ENCODE measurements at regions not wholly inside any gene's neighbourhood (a gene's known extent, or its start where the extent isn't known, plus 50 kb on each side); places are given as distances from the start of the nearest gene placed in this dataset.
A peak's percentile ranks its signal among the peaks of the same experiment; 100 is the strongest.

DNA sequence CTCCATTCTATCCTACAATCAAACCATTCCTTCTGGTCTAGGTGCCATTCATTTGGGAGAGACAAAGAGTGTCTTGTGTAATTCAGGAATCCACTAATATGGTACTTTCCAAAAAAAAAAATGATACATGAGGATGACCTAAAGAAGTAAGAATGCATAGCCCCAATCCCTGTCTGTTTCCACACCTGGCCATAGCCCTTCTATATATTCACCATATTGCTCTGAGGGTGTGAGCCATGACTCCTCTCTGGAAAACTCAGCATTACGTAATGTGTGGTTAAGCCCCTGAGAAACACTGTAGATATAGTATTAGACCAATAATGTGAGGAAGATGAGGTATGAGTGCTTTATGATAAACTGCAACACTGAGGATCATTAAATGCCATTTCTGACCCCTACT is 592.7 kb downstream of the INHBA start:
- TF ChIP-seq, protein P1, sequence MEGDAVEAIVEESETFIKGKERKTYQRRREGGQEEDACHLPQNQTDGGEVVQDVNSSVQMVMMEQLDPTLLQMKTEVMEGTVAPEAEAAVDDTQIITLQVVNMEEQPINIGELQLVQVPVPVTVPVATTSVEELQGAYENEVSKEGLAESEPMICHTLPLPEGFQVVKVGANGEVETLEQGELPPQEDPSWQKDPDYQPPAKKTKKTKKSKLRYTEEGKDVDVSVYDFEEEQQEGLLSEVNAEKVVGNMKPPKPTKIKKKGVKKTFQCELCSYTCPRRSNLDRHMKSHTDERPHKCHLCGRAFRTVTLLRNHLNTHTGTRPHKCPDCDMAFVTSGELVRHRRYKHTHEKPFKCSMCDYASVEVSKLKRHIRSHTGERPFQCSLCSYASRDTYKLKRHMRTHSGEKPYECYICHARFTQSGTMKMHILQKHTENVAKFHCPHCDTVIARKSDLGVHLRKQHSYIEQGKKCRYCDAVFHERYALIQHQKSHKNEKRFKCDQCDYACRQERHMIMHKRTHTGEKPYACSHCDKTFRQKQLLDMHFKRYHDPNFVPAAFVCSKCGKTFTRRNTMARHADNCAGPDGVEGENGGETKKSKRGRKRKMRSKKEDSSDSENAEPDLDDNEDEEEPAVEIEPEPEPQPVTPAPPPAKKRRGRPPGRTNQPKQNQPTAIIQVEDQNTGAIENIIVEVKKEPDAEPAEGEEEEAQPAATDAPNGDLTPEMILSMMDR (IDR thresholded peaks at IDR 0.05; ENCODE audit: extremely low read depth, low read depth, low read length), result no peak
- Histone ChIP-seq H3K79me2 (ENCODE audit: insufficient read depth, low read length) (no peaks in the 10 kb centered on the region), H3K4me1 (ENCODE audit: insufficient read depth, low read length) (peaks cover 14% of the 10 kb centered on the region), H4K20me1 (ENCODE audit: insufficient read depth, low read length) (no peaks in the 10 kb centered on the region), H3K9me3 (ENCODE audit: low read depth, low read length) (no peaks in the 10 kb centered on the region), H3K36me3 (ENCODE audit: insufficient read depth, low read length) (no peaks in the 10 kb centered on the region), H2AFZ (ENCODE audit: low read length) (no peak overlapping the region), H3K27ac (ENCODE audit: low read depth, low read length) (no peak overlapping the region), H3K27me3 (ENCODE audit: insufficient read depth, low read length) (no peaks in the 10 kb centered on the region), H3K4me2 (ENCODE audit: insufficient read depth, low read length) (no peak overlapping the region), H3K4me3 (ENCODE audit: insufficient read depth, low read length) (no peak overlapping the region)
- no peak for DNase-seq (ENCODE audit: insufficient read length, low spot score, missing footprints)

DNA sequence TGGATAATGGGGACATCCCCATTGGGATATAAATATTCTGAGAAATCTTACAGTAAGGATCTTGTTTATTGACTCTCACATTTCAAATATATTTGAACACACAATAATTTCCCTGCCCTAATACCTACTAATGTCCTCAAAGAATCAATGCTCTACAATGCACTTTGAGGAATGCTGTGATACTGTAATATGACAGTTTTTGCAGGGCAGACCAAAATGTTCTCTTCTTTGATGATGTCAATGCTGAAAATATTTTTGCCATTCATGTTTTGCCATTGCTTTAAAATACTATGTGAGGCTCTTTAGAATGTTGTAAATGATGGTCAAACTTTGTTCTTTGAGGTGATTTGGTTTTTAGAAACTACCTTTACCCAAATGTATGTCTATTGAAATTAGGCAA is 594.1 kb downstream of the INHBA start:
- H2AFZ ChIP-seq (ENCODE audit: low read length), result no peak overlapping the region
- TF ChIP-seq, protein P1 (IDR thresholded peaks at IDR 0.05; ENCODE audit: extremely low read depth, low read depth, low read length), result no peak
- no peaks in the 10 kb centered on the region for H3K9me3 ChIP-seq (ENCODE audit: low read depth, low read length)
- H3K79me2 ChIP-seq (ENCODE audit: insufficient read depth, low read length), result no peaks in the 10 kb centered on the region
- no peaks in the 10 kb centered on the region for H3K27me3 ChIP-seq (ENCODE audit: insufficient read depth, low read length)
- no peak for DNase-seq (ENCODE audit: insufficient read length, low spot score, missing footprints)
- H4K20me1 ChIP-seq (ENCODE audit: insufficient read depth, low read length), result no peaks in the 10 kb centered on the region
- no peak overlapping the region for H3K4me3 ChIP-seq (ENCODE audit: insufficient read depth, low read length)
- H3K4me1 ChIP-seq (ENCODE audit: insufficient read depth, low read length), result peaks cover 19% of the 10 kb centered on the region
- H3K36me3 ChIP-seq (ENCODE audit: insufficient read depth, low read length), result no peaks in the 10 kb centered on the region
- no peak overlapping the region for H3K27ac ChIP-seq (ENCODE audit: low read depth, low read length)
- no peak overlapping the region for H3K4me2 ChIP-seq (ENCODE audit: insufficient read depth, low read length)

DNA sequence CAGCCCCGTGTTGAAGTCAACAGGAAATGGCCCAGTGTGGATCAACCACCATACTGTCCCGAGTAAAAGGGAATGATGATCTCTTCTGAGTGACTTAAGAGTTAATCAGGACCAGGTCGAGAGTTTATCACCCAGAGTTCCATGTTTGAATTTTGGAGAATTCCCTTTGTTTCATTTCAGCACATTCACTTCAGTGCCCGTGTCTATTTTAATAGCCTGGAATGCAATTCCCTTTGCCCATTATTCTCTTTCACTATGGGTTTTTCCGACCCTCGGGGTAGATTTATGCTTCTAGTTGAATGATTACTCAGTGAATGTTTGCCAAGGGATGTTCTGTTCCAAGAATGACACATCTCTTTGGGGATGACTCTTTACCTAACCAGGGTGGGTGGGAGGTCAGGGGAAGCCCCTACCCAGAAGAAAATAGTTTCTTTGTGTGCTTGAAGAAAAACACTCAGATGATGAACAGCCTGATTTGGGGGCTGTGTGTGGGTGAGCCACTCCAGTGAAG is 594.9 kb downstream of the INHBA start:
- TF ChIP-seq, protein P1 (IDR thresholded peaks at IDR 0.05; ENCODE audit: extremely low read depth, low read depth, low read length), result no peak
- no peaks in the 10 kb centered on the region for H3K79me2 ChIP-seq (ENCODE audit: insufficient read depth, low read length)
- H2AFZ ChIP-seq (ENCODE audit: low read length), result peak overlapping the region; percentile 36
- no peak for DNase-seq (ENCODE audit: insufficient read length, low spot score, missing footprints)
- H3K4me2 ChIP-seq (ENCODE audit: insufficient read depth, low read length), result peak overlapping the region; percentile 53
- H3K4me3 ChIP-seq (ENCODE audit: insufficient read depth, low read length), result peak overlapping the region; percentile 30
- H3K27me3 ChIP-seq (ENCODE audit: insufficient read depth, low read length), result no peaks in the 10 kb centered on the region
- H4K20me1 ChIP-seq (ENCODE audit: insufficient read depth, low read length), result no peaks in the 10 kb centered on the region
- H3K4me1 ChIP-seq (ENCODE audit: insufficient read depth, low read length), result peaks cover 25% of the 10 kb centered on the region
- no peaks in the 10 kb centered on the region for H3K9me3 ChIP-seq (ENCODE audit: low read depth, low read length)
- no peaks in the 10 kb centered on the region for H3K36me3 ChIP-seq (ENCODE audit: insufficient read depth, low read length)
- peak overlapping the region; percentile 23 for H3K27ac ChIP-seq (ENCODE audit: low read depth, low read length)

DNA sequence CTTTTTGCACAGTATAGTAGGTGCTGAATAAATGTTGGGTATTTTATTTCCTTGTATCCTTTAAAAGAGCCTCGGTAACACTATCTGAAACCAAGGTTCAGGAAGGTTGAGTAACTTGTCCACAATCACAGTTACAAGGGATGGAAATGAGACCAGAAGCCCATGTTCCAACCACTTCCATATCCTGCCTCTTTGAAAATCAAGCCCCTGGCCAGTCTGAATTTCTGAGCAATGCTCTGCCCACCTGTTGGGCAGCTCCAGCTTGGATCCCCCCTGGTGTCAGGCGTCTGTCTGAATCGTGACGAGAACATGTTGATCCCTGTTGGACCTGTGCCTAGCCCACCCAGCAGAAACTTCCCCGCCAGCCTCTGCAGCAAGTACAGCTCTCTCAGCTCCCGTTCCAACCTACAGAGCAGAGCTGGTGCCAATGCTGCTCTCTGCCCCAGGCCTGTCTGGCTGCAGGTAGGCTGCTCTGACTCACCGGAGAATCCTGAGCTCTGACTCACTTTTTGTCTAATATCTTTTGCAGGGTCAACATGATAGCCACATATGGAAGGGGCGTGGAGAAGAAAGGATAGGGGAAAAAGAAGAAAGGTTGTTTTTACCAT is 595.5 kb downstream of the INHBA start:
- H3K4me3 ChIP-seq (ENCODE audit: insufficient read depth, low read length), result peak overlapping the region; percentile 30

More for the DNA sequence above, 595.5 kb downstream of the INHBA start:
- peak overlapping the region; percentile 23 for H3K27ac ChIP-seq (ENCODE audit: low read depth, low read length)
- H4K20me1 ChIP-seq (ENCODE audit: insufficient read depth, low read length), result no peaks in the 10 kb centered on the region
- no peak for DNase-seq (ENCODE audit: insufficient read length, low spot score, missing footprints)
- H3K27me3 ChIP-seq (ENCODE audit: insufficient read depth, low read length), result no peaks in the 10 kb centered on the region
- peak overlapping the region; percentile 36 for H2AFZ ChIP-seq (ENCODE audit: low read length)
- H3K36me3 ChIP-seq (ENCODE audit: insufficient read depth, low read length), result no peaks in the 10 kb centered on the region
- H3K9me3 ChIP-seq (ENCODE audit: low read depth, low read length), result no peaks in the 10 kb centered on the region
- H3K4me2 ChIP-seq (ENCODE audit: insufficient read depth, low read length), result peak overlapping the region; percentile 53
- H3K4me1 ChIP-seq (ENCODE audit: insufficient read depth, low read length), result peaks cover 25% of the 10 kb centered on the region
- no peaks in the 10 kb centered on the region for H3K79me2 ChIP-seq (ENCODE audit: insufficient read depth, low read length)
- TF ChIP-seq, protein P1 (IDR thresholded peaks at IDR 0.05; ENCODE audit: extremely low read depth, low read depth, low read length), result no peak

Data from osteoblast (primary cell).